Spleen (tissue), 11 donors: ENCODE measurements at regions not wholly inside any gene's neighbourhood (a gene's known extent, or its start where the extent isn't known, plus 50 kb on each side); places are given as distances from the start of the nearest gene placed in this dataset.

Experiments
- DNase-seq: peaks from one replicate; pipeline ENCODE4 v3.0.0-alpha.2; 2020
- H3K27ac ChIP-seq, 8 donors: fragments of 200-600 bp; sonication (generic) in 7 of 8; 1 replicate in 4 of 8; 2 replicates in 4 of 8; pipeline versions ENCODE4 v1.5.0 to v1.8.0; 2016 to 2021; ENCODE audit warnings: inconsistent platforms in 4 of 8, mild to moderate bottlenecking in 4 of 8, moderate library complexity in 1 of 8
- H3K27me3 ChIP-seq, 7 donors: fragments of 200-600 bp; sonication (generic) in 6 of 7; replicated peaks in 1 of 7; 1 replicate in 4 of 7; 2 replicates in 3 of 7; pipeline versions ENCODE4 v1.5.0 to v1.8.0; 2016 to 2021; ENCODE audit warnings: inconsistent platforms in 3 of 7, mild to moderate bottlenecking in 1 of 7
- H3K36me3 ChIP-seq, 6 donors: fragments of 200-600 bp; sonication (generic) in 5 of 6; 1 replicate in 4 of 6; 2 replicates in 2 of 6; pipeline versions ENCODE4 v1.5.0 to v1.8.0; 2016 to 2021; ENCODE audit warnings: inconsistent platforms in 2 of 6
- H3K4me1 ChIP-seq, 6 donors: fragments of 200-600 bp; sonication (generic) in 5 of 6; 1 replicate in 3 of 6; 2 replicates in 3 of 6; pipeline versions ENCODE4 v1.5.0 to v1.8.0; 2016 to 2021; ENCODE audit warnings: inconsistent platforms in 3 of 6
- H3K4me3 ChIP-seq, 8 donors: fragments of 200-600 bp; sonication (generic) in 7 of 8; 1 replicate in 4 of 8; 2 replicates in 4 of 8; pipeline versions ENCODE4 v1.5.0 to v1.8.0; 2016 to 2021; ENCODE audit warnings: inconsistent platforms in 4 of 8, mild to moderate bottlenecking in 4 of 8, moderate library complexity in 2 of 8
- H3K9me3 ChIP-seq, 8 donors: fragments of 200-600 bp; sonication (generic) in 7 of 8; 1 replicate in 4 of 8; 2 replicates in 4 of 8; pipeline versions ENCODE4 v1.5.0 to v1.8.0; 2016 to 2021; ENCODE audit warnings: inconsistent platforms in 4 of 8
- POLR2A ChIP-seq, 3 donors: fragments of 450-650 bp; IDR thresholded peaks; one replicate each; pipeline ENCODE4 v1.5.1; 2017; ENCODE audit warnings: antibody characterized with exemption in 3 of 3, mild to moderate bottlenecking in 1 of 3
- POLR2AphosphoS5 ChIP-seq, 3 donors: sonication (generic); formaldehyde crosslinking; IDR thresholded peaks; one replicate each; pipeline ENCODE4 v1.5.1; 2017; ENCODE audit warnings: antibody characterized with exemption in 3 of 3
- WGBS, 5 donors: extraction: QIAGEN DNeasy Blood & Tissue Kit in 3 of 5; methylation state at CpG; one replicate each; pipeline versions ENCODE4 v1.1.5 to v1.1.7; 2013 to 2018; 5-methylcytosine and 5-hydroxymethylcytosine counted together
- intact Hi-C: fragments of 100-400 bp; cut with DNase I; formaldehyde crosslinking; loops from one replicate; pipeline ENCODE4 v1.15.0; 2023; ENCODE audit warnings: low total_unique reads
- TF ChIP-seq, protein P1 (sequence below), 11 experiments: fragments of 200-600 bp in 7 of 11; fragments of 450-650 bp in 4 of 11; sonication (generic) in 4 of 11; IDR thresholded peaks in 8 of 11; conservative IDR thresholded peaks in 3 of 11; 1 replicate in 7 of 11; 2 replicates in 4 of 11; pipeline versions ENCODE4 v1.4.0 to v1.8.0; 2016 to 2021; ENCODE audit warnings: antibody characterized with exemption in 11 of 11, inconsistent platforms in 4 of 11, mild to moderate bottlenecking in 1 of 11
- donor health status: healthy with polysubstance abuse.
- donor health status: DM: no; HTN: no; CAD: no; lungs with moderate emphysema.
- donor health status: DM: no; HTN: no; CAD: no.
- donor health status: Bipolar disorder and iron deficiency.
- donor health status: healthy.
- donor health status: DM: no; HTN: no; CAD: no.
- donor health status: DM: yes; HTN: yes; CAD: no.

DNA sequence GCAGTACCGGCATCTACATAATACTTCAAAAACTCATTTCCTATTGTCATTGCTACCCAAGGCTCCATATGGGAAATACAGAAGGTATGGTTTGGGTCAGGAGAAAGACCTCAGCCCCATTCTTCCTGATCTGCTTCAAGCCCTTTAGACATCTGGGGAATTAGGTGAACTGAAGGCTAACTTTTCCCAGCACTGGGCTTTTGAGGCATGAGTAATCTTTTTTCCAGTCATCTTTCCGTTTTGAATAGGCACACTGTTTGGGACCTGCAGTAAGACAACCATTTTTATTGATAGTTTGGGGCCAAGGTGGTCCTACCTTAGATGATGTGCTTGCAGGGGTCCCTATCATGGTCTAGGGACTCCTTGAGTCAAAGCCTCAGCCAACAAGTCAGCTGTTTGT, 198.4 kb downstream of the HAO1 start:
- intact Hi-C loops: no loop called here
- Histone ChIP-seq H3K27ac (no peak overlapping the region), H3K36me3 (no peaks in the 10 kb centered on the region), H3K4me3 (no peak overlapping the region), H3K27me3 (no peaks in the 10 kb centered on the region), H3K4me1 (no peaks in the 10 kb centered on the region), H3K9me3 (peaks cover 0 to 5% (median 0%) of the 10 kb centered on the region in 8 donors)
- TF ChIP-seq, protein P1, sequence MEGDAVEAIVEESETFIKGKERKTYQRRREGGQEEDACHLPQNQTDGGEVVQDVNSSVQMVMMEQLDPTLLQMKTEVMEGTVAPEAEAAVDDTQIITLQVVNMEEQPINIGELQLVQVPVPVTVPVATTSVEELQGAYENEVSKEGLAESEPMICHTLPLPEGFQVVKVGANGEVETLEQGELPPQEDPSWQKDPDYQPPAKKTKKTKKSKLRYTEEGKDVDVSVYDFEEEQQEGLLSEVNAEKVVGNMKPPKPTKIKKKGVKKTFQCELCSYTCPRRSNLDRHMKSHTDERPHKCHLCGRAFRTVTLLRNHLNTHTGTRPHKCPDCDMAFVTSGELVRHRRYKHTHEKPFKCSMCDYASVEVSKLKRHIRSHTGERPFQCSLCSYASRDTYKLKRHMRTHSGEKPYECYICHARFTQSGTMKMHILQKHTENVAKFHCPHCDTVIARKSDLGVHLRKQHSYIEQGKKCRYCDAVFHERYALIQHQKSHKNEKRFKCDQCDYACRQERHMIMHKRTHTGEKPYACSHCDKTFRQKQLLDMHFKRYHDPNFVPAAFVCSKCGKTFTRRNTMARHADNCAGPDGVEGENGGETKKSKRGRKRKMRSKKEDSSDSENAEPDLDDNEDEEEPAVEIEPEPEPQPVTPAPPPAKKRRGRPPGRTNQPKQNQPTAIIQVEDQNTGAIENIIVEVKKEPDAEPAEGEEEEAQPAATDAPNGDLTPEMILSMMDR (IDR thresholded peaks at IDR 0.05 in 8 of 11, conservative IDR thresholded peaks at IDR 0.05 in 3 of 11): no peak
- TF ChIP-seq POLR2AphosphoS5 (IDR thresholded peaks at IDR 0.05) (no peak), POLR2A (IDR thresholded peaks at IDR 0.05) (no peak)
- DNase-seq: no peak
- WGBS, 5 donors: 74 to 86% (median 82%) methylated on average over 2 of the region's 2 CpGs

DNA sequence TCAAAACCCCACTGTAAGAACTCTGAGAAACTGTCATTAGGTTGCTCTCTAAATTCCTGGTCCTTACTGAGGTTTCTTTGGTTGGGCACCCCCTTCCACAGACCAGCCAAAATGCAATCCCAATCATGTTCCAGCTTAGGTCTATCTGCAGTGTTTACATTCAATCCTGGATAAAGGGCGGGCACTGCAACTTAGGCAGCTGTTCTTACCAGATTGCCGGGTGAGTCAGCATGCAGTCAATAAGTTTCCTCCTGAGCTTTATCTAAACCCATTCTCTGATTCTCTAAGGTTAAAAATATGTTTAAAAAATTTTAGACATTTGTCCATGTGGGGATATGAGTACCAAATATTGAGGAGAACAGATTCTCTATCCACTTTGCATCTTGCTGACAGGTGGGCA, 197.8 kb downstream of the HAO1 start:
- no peaks in the 10 kb centered on the region for H3K27me3 ChIP-seq
- intact Hi-C loops: no loop called here
- H3K36me3 ChIP-seq: no peaks in the 10 kb centered on the region
- no peak overlapping the region for H3K4me3 ChIP-seq
- DNase-seq: no peak
- H3K4me1 ChIP-seq: no peaks in the 10 kb centered on the region
- TF ChIP-seq, protein P1 (IDR thresholded peaks at IDR 0.05 in 8 of 11, conservative IDR thresholded peaks at IDR 0.05 in 3 of 11): no peak
- TF ChIP-seq POLR2AphosphoS5 (IDR thresholded peaks at IDR 0.05): no peak
- TF ChIP-seq POLR2A (IDR thresholded peaks at IDR 0.05): no peak
- H3K9me3 ChIP-seq: peaks cover 0 to 5% (median 0%) of the 10 kb centered on the region in 8 donors
- 82 to 93% (median 85%) methylated on average over 2 of the region's 2 CpGs for WGBS, 5 donors
- no peak overlapping the region for H3K27ac ChIP-seq

DNA sequence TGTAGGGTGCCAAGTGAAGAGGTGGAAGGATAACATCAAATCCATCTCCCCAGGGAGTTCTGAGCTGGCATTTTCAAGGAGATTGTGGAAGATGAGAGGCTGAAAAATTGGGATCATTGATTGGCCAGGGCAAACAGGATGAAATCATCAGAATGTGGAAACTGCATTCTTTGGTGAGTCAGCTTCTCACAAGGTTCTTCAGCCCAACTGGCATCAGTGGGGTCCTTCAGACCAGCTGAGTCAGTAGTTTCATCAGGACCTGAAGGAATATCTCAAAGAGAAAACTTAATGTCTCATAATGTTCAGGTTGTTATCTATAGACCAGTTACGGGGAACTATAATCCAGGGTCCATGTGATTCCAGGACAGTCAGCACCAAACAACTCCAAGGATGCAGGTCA, 195.8 kb downstream of the HAO1 start:
- DNase-seq: no peak
- intact Hi-C loops: no loop called here
- 83 to 97% (median 85%) methylated on average over 1 of the region's 1 CpG for WGBS, 5 donors
- H3K4me1 ChIP-seq: no peaks in the 10 kb centered on the region
- no peak overlapping the region for H3K27ac ChIP-seq
- TF ChIP-seq POLR2AphosphoS5 (IDR thresholded peaks at IDR 0.05) (no peak), POLR2A (IDR thresholded peaks at IDR 0.05) (no peak)
- TF ChIP-seq, protein P1 (IDR thresholded peaks at IDR 0.05 in 8 of 11, conservative IDR thresholded peaks at IDR 0.05 in 3 of 11): no peak
- no peaks in the 10 kb centered on the region for H3K27me3 ChIP-seq
- H3K36me3 ChIP-seq: no peaks in the 10 kb centered on the region
- H3K4me3 ChIP-seq: no peak overlapping the region
- H3K9me3 ChIP-seq: peaks cover 0 to 5% (median 0%) of the 10 kb centered on the region in 8 donors

- Histone ChIP-seq H3K4me3 (no peak overlapping the region), H3K36me3 (no peaks in the 10 kb centered on the region), H3K27ac (no peak overlapping the region), H3K27me3 (no peaks in the 10 kb centered on the region), H3K4me1 (no peaks in the 10 kb centered on the region), H3K9me3 (peaks cover 0 to 5% (median 0%) of the 10 kb centered on the region in 8 donors)
- intact Hi-C loops: no loop called here
- DNase-seq: no peak
- no peak for TF ChIP-seq POLR2AphosphoS5 (IDR thresholded peaks at IDR 0.05)
- TF ChIP-seq, protein P1 (IDR thresholded peaks at IDR 0.05 in 8 of 11, conservative IDR thresholded peaks at IDR 0.05 in 3 of 11): no peak
- no peak for TF ChIP-seq POLR2A (IDR thresholded peaks at IDR 0.05)
Observed at GRCh38 chr20:7748624-7749023, 191.6 kb downstream of the HAO1 start.
